Body of pancreas (tissue), 4 donors: ENCODE measurements at regions not wholly inside any gene's neighbourhood (a gene's known extent, or its start where the extent isn't known, plus 50 kb on each side); places are given as distances from the start of the nearest gene placed in this dataset.

Source experiments
- POLR2A ChIP-seq, 3 donors: fragments of 450-650 bp; IDR thresholded peaks; one replicate each; pipeline ENCODE4 v1.6.1; 2016; ENCODE audit warnings: antibody characterized with exemption in 3 of 3, mild to moderate bottlenecking in 2 of 3
- TF ChIP-seq, protein P1 (sequence below), 7 experiments: fragments of 450-650 bp in 4 of 7; fragments of 200-600 bp in 3 of 7; sonication (generic) in 3 of 7; IDR thresholded peaks; one replicate each; pipeline ENCODE4 v1.5.1; 2016 to 2019; ENCODE audit warnings: antibody characterized with exemption in 7 of 7

DNA sequence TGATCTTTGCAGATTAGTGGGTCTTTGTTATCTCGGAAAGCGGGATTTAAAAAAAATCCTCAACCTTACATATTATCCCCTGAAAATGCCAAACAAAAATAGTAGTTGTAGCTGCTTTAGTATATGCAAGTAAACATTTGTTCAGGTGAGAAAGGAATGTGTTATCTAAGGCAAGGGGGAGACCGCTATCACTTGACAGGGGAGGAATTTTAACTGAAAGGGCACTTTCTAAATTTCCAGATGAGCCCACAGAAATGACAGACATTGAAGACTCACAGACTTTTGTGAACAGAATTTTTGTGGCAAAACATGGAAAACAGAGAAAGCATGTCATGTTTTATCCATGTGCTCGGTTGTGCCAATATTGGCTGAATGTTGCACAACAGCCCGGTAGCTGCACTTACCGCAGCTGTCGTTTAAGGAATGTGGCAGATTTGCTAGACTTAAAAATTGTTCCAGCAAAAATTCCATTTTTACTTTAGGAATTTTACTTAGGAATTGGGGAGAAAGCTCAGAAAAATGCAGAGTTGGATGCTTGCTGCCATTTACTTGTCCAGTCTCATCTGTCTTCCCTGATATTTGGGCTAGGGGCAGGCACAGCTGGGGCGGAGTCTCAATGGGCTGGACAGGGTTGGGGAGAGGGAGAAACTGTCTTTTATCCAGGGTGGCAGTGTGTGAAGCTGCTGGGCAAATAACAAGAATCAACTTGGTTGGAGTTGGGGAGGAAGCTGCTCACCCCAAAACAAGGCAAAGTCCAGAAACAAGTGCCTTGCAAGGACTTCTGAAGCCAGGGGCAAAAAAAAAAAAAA, 94.6 kb upstream of the RPS6KA3 start:
- no peak for TF ChIP-seq POLR2A (IDR thresholded peaks at IDR 0.05)
- TF ChIP-seq, protein P1, sequence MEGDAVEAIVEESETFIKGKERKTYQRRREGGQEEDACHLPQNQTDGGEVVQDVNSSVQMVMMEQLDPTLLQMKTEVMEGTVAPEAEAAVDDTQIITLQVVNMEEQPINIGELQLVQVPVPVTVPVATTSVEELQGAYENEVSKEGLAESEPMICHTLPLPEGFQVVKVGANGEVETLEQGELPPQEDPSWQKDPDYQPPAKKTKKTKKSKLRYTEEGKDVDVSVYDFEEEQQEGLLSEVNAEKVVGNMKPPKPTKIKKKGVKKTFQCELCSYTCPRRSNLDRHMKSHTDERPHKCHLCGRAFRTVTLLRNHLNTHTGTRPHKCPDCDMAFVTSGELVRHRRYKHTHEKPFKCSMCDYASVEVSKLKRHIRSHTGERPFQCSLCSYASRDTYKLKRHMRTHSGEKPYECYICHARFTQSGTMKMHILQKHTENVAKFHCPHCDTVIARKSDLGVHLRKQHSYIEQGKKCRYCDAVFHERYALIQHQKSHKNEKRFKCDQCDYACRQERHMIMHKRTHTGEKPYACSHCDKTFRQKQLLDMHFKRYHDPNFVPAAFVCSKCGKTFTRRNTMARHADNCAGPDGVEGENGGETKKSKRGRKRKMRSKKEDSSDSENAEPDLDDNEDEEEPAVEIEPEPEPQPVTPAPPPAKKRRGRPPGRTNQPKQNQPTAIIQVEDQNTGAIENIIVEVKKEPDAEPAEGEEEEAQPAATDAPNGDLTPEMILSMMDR (IDR thresholded peaks at IDR 0.05), result no peak
